Fibroblast of skin of scalp (primary cell): ENCODE measurements at regions not wholly inside any gene's neighbourhood (a gene's known extent, or its start where the extent isn't known, plus 50 kb on each side); places are given as distances from the start of the nearest gene placed in this dataset.

Source experiments
- DNase-seq: peaks from one replicate; pipeline ENCODE4 v3.0.0-alpha.2; 2013

DNA sequence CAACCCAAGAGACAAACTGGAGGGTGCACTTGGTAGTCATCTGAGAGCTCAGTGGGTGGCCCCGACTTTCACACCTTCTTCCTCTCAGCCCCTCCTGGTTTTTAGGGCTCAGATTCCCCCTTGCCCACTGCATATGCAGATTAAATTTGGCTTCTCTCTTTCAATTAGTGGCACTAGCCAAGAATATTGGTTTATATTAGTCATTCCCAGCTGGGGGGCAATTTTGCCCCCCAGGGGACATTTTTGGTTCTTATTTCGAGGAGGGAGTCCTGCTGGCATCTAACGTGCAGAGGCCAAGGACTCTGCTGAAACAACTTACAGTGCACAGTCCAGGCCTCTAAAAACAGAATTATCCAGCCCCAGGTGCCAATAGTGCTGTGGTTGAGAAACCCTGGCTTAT, 216.0 kb downstream of the RPS24 start:
- peak; percentile 38 for DNase-seq

DNA sequence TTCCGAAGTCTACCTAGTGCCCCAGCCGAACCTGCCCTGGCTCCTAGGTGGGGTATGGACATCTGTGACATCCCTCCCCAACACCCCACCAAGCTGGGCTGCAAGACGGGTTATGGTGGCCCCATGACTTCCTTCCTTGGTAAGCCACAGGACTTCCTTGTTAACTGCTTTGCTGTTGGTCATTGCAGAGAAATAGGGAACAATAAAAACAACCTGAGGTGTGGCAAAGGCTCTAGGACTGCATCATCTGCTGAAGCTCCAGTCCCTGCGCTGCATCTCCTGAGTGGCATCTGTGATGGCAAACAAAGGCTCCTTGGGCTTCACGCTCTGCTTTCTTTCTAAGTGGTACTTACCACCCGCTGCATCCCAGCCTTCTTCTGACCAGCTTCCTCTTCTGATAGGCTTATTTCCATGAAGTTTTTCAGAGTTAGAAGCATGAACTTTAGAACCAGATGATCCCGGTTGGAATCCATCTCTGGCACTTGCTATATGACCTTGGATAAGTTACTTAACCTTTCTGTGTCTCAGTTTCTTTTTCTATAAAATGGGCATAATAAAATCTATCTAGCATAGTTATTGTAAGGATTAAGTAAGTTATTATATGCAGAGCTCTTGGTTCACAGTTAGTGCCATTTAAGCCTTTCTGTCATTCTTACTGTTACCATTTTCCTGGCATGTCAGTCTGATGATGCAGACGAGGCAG, 216.8 kb downstream of the RPS24 start:
- no peak for DNase-seq

DNA sequence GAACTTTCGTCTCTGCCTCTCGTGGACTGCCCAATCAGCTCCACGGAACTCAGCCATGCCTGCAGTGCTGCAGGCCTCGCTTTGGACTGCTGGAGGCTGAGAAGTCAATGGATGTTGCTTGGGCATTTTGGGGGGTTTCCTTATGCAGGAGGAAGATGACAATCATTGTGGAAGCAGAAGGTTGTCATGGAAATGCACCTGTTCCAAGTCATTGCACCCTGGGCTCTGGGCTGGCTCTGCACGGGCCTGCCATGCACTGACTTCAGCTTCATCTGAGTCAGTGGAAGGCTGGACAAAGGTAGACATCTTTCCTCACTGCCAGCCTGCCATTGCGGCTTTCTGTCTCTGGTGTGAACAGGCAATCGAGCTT, 217.3 kb downstream of the RPS24 start:
- no peak for DNase-seq

DNA sequence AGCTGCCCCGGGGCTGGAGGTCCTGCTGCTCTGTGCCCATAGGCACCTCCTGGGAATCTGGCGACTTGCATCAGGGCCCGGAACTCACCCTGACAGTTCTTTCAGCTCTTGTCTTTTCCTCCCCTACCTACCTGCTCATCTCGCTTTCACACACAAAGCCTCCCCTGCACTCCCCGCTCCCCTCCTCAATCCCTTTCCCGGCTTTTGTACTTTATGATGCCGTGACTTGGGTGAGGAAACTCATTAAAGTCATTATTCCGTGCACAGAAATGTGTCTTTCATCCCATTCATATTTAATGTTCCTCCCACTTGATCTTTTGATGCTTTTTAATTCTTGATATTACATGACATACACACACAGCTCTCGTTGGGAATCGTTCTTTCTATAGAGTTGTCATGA, 218.6 kb downstream of the RPS24 start:
- no peak for DNase-seq

DNA sequence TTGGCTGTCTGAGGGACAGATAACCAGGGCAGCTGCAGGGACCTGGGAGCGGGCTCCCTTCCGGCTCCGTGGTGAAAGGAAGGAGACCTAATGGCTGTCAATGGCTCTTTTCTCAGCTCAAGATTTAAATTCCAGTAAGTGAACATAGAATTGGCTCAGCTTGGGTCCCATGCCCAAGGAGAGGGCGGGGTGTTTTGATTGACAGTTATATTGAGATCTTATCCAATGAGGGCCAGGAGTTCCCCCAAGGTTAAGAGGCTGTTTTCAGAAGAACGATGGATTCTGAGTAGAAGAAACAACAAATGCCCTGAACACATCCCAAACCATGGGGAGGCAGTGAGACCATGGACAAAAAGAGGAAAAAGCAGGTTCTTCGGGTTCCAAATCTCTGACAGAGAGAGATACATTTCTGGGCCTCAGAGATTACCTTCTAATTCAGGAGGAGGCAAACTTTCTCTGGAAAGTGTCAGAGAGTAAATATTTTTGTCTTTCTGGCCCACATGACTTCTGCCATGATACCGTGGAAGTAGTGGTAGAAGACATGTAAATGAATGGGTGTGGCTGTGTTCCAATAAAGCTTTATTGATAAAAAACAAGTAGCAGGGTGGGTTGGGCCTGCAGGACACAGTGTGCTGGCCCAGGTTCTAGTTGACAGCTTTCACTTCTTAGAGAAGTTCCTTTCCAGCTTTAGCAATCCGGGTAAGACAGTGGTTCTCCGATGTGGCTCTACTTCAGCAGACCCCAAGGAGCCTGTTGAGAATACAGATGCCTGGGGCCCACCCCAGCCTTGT, 219.6 kb downstream of the RPS24 start:
- DNase-seq: no peak

DNA sequence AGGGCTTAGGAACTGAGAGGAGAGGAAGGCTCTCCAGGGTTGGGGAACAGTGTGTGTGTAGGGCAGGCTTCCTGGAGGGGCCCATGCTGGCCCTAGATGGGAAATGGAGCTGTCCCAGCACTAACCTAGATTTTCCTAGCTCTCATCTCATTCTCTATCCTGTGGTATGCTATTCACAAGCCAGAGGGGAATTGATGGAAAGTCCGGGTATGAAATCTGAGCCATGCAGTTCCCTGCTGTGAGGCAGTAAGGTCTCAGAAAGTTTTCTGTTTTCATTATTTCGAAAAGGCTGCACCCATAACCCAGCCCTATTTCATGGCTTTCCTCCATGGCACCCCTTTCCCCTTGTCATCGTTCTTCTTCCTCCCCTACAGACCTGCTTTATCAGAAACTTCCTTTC, 220.3 kb downstream of the RPS24 start:
- DNase-seq: peak; percentile 83

DNA sequence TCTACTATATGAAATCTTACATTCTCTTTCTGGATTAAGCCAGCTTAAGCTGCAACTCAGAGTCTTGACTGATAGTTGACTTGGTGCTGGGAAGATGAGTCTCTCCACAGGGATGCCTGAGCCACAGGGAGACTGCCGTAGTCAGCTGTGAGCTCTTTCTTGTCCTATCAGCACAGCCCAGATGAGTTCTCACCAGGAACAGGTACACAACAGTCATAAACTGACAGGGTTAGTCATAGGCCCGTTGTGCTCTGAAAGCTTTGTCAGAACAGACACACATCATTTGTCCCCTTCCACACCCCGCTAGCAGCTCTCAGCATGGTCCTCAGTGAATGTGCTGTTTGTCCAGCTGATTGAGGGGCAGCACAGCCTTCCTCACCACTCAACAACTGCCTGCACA, 221.6 kb downstream of the RPS24 start:
- DNase-seq: peak; percentile 31

DNA sequence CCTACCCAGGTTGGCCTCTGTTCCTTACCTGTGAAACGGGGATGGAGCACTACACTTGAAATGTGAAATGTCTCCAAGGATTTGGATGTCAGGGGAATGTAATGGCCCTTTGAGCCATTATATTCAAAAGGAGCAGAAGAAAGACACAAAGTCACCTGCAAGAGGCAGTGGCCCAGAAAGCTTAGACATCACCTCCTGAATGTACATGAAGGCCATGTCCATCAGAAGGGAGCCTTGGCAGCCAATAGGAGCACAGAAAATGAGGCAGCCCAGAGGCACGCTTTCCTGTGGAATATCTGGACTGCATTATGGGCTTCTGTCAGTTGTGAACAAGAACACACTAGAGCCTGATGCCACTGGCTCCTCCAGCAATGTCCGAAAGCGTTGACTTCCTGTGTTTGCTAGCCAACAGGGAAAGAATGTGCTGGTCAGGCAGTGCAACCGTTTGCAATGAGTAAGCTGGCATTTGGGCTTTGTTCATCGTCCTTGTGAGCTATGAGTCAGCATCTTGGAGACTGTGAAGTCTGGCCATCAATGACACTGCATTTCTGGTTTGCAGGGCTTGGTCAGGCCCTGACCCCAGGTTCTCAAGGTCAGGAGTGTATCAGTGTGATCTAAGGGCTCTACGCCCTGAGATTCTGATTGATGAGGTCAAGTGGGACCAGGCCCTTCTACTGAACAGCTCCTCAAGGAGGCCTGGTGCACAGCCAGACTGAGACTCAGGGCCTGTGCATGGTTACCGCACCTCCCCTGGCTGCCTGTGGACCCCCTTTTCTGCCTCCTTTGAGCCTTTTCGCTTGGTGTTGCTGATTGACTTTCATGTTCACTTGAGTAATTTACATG, 222.4 kb downstream of the RPS24 start:
- peak; percentile 99 for DNase-seq

DNA sequence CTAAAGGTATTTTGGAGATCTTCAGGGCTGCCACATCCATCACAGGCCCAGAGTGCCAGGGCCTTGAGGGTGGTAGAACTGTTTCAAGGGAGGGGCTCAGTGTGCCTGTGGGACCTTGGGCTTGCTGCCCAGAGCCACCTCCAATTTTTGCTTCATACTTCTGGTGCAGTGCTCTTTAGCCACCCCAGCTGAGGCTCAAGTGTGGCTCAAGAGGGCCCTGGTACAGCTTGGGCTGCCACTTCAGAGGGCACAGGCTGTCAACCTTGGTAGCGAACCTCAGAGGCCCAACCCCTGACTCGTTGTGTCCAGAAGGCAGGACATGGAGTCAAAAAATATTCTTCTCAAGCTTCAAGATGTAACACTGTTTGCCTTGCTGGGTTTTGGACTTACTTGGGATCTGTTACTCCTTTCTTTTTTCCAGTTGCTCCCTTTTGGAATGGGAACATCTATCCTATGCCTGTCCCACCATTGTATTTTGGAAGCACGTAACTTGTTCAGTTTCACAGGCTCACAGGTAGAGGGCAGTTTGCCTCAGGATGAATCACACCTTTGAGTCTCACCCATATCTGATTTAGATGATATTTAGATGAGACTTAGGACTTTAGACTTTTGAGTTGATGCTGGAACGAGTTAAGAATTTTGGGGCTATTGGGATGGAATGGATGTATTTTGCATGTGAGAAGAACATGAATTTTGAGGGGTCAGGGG, 224.8 kb downstream of the RPS24 start:
- no peak for DNase-seq

DNA sequence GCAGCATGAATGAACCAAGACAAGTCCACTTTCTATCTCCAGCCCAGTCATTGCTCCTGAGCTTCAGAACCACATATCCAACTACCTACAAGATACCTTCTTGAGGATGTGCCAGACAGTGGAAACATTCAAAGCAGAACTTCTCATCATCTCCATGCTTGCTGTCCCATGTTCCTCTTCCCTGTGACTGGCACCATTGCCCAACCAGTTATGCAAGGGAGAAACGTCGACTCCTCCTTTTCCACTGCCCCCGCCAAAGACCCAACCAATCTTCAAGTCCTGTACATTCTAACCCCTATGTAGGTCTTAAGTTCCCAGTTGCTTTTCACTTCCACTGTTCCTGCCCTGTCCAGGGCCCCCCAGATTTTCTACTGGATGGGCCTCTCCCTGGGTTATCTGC, 225.7 kb downstream of the RPS24 start:
- no peak for DNase-seq

DNA sequence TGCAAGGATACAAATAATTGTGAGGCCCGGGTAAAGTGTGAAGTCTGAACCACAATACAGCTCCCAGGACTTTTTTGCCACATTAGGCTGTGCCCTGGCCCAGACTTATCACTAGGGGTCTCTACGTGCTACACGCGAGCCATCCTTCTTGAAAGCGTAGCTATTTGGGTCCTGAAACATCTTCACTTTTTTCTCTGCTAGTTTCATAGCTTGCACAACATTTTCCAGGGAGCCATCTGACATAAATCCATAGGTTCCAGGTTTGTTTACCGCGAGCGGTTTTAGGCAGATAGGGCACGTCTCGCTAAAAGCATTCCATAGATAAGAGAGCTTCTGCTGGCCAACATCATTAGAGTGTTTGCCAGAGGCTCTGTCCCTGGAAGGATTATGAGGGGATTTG, 226.5 kb downstream of the RPS24 start:
- no peak for DNase-seq

DNA sequence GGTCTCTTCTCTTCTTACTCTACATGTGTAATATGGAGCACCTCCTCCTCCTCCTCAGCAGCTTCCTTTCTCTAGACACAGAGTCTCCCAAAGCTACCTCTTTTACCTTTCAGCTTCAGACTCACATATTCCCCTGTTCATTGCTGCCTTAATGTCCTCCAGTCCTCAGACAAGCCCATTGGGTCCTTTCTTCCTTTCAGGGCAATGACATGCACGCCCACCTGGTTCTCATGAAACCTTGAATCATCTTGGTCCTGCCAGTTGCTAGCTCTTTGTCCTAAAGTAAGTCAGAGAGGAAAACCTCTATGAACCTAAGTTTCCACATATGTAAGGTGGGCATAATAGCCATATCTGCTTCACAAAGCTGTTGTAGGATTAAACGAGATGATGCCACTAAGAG, 227.0 kb downstream of the RPS24 start:
- DNase-seq: no peak

DNA sequence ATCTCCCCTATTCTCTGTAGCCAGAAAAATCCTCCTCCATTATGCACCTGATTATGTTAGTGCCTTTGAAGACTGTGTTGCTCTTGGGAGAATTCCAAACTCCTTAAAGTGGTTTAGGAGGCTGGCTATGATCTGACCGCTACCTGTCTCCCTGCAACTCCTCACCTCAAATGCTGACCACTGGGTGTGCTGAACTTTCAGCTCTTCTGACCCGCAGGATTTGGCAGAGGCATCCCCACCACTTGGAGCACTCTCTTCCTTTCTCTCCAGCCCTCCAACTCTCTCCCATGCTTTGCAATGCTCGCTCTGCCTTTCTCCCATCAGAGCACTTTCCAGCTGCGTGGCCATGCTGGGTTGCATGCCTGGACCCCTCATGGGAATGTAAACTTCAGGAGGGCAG, 227.6 kb downstream of the RPS24 start:
- no peak for DNase-seq

DNA sequence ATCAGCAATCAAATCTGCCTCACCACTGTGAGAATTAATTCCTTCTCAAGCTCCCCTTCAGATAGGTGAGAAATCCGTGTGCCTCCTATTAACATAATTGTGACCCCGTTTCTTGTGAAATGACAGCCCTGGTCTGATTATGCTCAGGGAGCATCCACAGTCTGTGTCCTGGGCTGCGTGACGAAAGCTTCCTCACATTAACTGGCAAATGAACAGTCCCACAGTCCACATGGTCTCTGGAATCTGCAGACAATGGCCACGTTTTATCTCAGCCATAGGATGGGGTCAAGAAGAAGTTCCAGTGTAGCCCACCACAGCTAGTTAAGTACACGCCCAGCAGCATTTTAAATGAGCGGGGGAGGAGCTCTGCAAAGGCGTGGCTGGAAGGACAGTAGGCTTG, 229.2 kb downstream of the RPS24 start:
- DNase-seq: no peak

DNA sequence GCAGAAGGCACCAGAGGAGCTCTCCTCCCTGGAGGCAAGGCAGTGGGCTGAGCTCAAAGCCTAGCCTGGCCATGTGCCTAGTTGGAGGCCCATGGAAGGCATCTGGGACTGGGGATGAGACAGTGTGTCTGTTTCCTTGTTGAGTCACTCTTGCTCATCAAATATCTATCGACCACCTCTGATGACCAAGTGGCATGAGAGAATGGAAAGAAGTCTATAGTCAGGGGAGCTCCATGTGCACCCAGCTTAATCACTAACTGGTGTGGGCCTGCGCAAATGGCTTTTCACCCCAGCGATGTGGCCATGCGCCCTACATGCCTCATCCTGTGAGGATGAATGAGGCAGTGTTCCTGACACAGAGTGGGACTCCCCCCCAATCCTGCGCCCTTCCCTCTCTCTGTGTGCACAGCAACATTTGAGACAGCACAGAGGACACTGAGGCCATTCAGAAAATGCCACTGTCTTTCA, 229.9 kb downstream of the RPS24 start:
- DNase-seq: peak; percentile 97

DNA sequence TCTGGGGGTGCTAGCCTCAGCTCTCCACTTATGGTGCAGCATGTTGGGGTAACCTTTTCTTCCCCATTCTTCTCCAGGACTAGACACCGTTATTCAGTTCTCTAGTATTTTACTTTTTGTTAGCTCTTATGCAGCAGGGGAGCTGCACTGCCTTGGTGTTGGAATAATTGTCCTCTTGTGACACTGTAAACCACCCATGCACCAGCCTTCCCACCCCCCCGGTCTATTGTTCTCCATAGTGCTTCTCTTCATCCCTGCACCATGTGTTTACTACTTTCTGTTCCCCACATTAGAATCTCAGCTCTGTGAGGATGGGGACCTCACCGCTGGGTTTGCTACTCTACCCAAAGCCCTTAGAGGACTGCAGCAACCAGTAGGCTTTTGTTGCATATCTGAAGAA, 230.7 kb downstream of the RPS24 start:
- no peak for DNase-seq

DNA sequence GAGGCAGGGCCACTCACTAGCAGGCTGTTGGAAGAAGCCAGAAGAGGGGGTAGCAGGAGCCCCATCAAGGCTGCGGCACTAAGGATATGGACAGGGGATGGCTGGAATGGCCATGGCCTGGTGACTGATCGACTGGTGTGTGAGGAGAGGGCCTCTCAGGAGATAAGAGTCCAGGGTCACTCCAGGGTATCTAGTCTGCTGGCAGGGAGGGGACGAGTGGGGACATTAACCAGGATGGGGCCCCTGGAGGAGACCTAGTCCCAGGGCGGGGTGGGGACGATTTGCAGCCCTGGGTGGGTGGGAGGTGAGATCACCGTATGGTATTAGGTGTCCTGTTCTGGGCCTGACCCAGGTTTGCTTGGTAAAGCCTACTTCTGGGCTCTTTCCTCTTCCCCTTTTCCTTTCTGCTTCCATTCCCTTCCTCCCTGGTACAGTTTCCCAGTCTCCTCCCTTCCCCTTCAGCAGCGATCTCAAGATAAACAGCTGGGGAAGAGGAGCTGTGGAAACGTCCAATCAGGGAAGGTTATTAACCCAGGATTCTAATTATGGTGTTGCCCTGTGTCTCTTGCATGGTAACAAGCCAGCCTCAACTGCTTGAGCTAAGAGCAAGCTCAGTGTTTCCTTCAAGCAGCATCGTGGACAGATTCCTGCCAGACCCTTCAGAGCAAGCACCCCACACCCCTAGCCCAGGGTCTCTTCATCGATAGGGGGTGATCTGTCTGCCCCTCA, 233.2 kb downstream of the RPS24 start:
- DNase-seq: no peak

DNA sequence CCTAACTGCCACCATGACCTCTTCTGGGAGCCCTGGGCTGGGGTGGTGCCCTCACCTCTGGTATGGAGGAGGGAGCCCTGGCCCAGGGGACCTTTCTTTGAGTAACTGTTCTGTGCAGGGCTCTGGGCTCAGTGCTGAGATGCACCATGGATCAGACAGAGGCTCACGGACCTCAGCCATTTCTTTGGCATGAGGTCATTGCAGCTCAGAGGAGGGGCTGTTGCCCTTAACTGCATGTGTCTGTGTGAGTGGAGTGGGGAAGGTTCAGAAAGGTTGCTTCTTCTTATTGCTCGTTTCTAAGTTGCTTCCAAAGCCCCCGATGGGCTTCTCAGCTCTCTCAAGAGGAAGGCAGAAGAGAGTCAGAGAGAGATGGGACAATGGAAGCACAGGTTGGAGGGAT, 233.9 kb downstream of the RPS24 start:
- DNase-seq: peak; percentile 76

DNA sequence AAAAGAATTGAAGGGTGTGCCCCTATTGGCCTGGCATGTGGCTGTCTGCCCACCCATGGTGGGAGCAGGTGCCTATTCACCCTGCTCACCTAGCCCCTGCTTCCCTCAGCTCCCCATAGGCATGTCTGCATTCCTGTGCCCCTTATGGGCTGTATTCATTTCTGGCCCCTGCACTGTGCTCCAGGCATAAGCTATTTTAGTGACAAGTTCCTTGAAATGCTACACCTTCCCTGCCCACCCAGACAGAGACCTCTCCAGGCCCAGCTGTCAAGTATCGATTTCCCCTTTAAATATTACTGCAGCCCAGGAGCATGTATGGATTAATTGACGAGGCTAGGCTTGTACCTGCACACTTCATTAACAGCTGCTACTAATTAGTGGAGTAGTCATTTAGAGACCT, 235.4 kb downstream of the RPS24 start:
- DNase-seq: no peak

DNA sequence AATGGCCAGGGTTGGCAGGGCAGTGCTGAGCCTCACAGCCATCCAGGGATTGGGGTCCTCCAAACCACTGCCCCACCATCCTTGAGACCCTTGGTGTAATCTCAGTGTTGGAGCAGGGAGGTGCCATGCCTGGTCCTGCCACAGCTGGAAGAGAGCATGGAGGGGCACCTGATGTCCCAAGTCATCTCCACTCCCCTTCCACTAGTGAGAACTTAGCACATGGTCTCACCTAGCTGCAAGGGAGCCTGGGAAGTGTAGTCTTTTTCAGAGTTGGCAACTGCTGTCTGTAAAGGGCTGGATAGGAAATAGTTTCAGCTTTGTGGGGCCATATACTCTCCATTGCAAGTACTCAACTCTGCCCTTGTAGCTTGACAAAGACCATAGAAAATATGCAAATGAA, 238.7 kb downstream of the RPS24 start:
- DNase-seq: no peak

DNA sequence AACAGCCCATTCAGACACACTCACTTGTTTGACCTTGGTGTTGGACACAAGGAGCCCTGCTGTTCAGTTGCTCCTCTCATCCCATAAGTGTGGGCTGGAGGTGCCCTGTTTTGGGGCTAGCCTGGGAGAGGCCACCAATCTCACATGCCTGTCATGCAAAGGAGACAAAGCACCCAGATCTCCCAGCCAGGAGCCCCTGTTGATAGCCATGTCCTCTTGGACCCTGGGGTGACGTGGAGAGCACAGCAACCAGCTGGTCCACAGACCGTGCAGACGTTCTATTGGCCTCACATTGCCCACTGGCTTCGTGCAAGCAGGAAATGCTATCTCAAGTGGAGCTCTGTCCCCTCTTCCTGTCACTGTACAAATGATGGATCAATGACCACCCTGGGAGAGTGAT, 240.8 kb downstream of the RPS24 start:
- no peak for DNase-seq

DNA sequence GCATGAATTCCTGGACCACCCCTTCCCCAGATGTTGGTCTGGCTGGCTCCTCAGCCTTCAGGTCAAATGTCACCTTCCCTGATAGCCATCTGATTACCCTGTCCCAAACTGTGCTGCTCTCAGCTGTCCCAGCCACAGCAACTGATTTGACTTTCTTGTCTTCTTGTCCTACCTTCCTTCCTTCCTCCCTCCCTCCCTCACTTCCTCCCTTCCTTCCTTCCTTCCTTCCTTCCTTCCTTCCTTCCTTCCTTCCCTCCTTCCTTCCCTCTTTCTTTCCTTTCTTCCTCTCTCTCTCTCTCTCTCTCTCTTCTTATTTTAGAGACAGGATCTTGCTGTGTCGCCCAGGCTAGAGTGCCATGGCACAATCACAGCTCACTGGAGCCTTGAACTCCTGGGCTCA, 242.5 kb downstream of the RPS24 start:
- no peak for DNase-seq
